Endodermal cell (in vitro differentiated cells): ENCODE measurements at regions not wholly inside any gene's neighbourhood (a gene's known extent, or its start where the extent isn't known, plus 50 kb on each side); places are given as distances from the start of the nearest gene placed in this dataset.

Source experiments
- DNase-seq: peaks from one replicate; pipeline ENCODE4 v3.0.0-alpha.2; 2017
- H3K27ac ChIP-seq: 2 replicates; pipeline ENCODE4 v1.5.1; 2013; ENCODE audit warnings: mild to moderate bottlenecking, low read depth, low read length, moderate library complexity
- H3K27me3 ChIP-seq: 2 replicates; pipeline ENCODE4 v1.6.1; 2013; ENCODE audit warnings: mild to moderate bottlenecking, low read length, moderate library complexity; ENCODE audit not compliant: insufficient read depth, control insufficient read depth, poor library complexity, severe bottlenecking
- H3K36me3 ChIP-seq: 2 replicates; pipeline ENCODE4 v1.7.0; 2013; ENCODE audit warnings: mild to moderate bottlenecking, low read length, moderate library complexity; ENCODE audit not compliant: control insufficient read depth, insufficient read depth
- H3K4me1 ChIP-seq: one replicate; pipeline ENCODE4 v1.7.0; 2013; ENCODE audit warnings: low read length; ENCODE audit not compliant: control insufficient read depth, insufficient read depth
- H3K4me3 ChIP-seq: 2 replicates; pipeline ENCODE4 v1.5.1; 2013; ENCODE audit warnings: mild to moderate bottlenecking, low read length, moderate library complexity
- H3K9ac ChIP-seq: 2 replicates; pipeline ENCODE4 v1.6.1; 2013; ENCODE audit warnings: mild to moderate bottlenecking, low read length, moderate library complexity; ENCODE audit not compliant: poor library complexity, severe bottlenecking; ENCODE audit errors: extremely low read depth
- H3K9me3 ChIP-seq: 2 replicates; pipeline ENCODE4 v1.6.1; 2013; ENCODE audit warnings: mild to moderate bottlenecking, low read length, moderate library complexity; ENCODE audit not compliant: control insufficient read depth
- H3K27ac Mint-ChIP-seq: 2 replicates; pipeline ENCODE4 v1.8.0; 2020; ENCODE audit warnings: mixed read lengths
- H3K27me3 Mint-ChIP-seq: 2 replicates; pipeline ENCODE4 v1.8.0; 2021; ENCODE audit warnings: mild to moderate bottlenecking, mixed read lengths; ENCODE audit not compliant: insufficient read depth
- H3K36me3 Mint-ChIP-seq: 2 replicates; pipeline ENCODE4 v1.8.0; 2020; ENCODE audit warnings: low read depth, mixed read lengths
- H3K4me1 Mint-ChIP-seq: 2 replicates; pipeline ENCODE4 v1.8.0; 2020; ENCODE audit warnings: mixed read lengths
- H3K4me3 Mint-ChIP-seq: 2 replicates; pipeline ENCODE4 v1.8.0; 2020; ENCODE audit warnings: mild to moderate bottlenecking, moderate library complexity, mixed read lengths
- H3K9me3 Mint-ChIP-seq: 2 replicates; pipeline ENCODE4 v1.8.0; 2020; ENCODE audit warnings: mild to moderate bottlenecking, mixed read lengths
- CTCF ChIP-seq: fragments of 200-600 bp; sonication (generic); conservative IDR thresholded peaks from 2 replicates; pipeline ENCODE4 v1.5.0; 2021; ENCODE audit warnings: antibody characterized with exemption, mild to moderate bottlenecking
- WGBS, 2 experiments: methylation state at CpG; one replicate each; pipeline versions ENCODE4 v1.1.5 to v1.1.7; 2013; ENCODE audit warnings: missing lambda C conversion rate in 2 of 2, mixed read lengths in 1 of 2; ENCODE audit not compliant: insufficient coverage in 1 of 2, insufficient read length in 1 of 2; 5-methylcytosine and 5-hydroxymethylcytosine counted together

- Mint-ChIP-seq H3K9me3 (no peaks in the 10 kb centered on the region), H3K27ac (no peak overlapping the region), H3K36me3 (no peaks in the 10 kb centered on the region), H3K27me3 (no peaks in the 10 kb centered on the region), H3K4me1 (peaks cover 5% of the 10 kb centered on the region), H3K4me3 (no peak overlapping the region)
- Histone ChIP-seq H3K36me3 (no peaks in the 10 kb centered on the region), H3K4me3 (no peak overlapping the region), H3K9me3 (no peaks in the 10 kb centered on the region), H3K9ac (no peak overlapping the region), H3K27ac (no peak overlapping the region), H3K27me3 (no peaks in the 10 kb centered on the region), H3K4me1 (no peaks in the 10 kb centered on the region)
- 100% methylated on average over 1 of the region's 1 CpG; no CpG with 5 or more reads in 1 of the 2 experiments for WGBS, 2 experiments
- no peak for DNase-seq
- no peak for TF ChIP-seq CTCF
These were observed 235.3 kb upstream of the MME start for GRCh38 chr3:154844863-154845262.

- WGBS, 2 experiments: 100% methylated on average over 1 of the region's 1 CpG; no CpG with 5 or more reads in 1 of the 2 experiments
- TF ChIP-seq CTCF: no peak
- Mint-ChIP-seq H3K36me3 (no peaks in the 10 kb centered on the region), H3K4me3 (no peak overlapping the region), H3K27me3 (no peaks in the 10 kb centered on the region), H3K4me1 (peaks cover 5% of the 10 kb centered on the region), H3K27ac (no peak overlapping the region), H3K9me3 (no peaks in the 10 kb centered on the region)
- H3K9ac ChIP-seq: no peak overlapping the region
- no peak overlapping the region for H3K27ac ChIP-seq
- H3K27me3 ChIP-seq: no peaks in the 10 kb centered on the region
- H3K4me3 ChIP-seq: no peak overlapping the region
- H3K4me1 ChIP-seq: no peaks in the 10 kb centered on the region
- H3K9me3 ChIP-seq: no peaks in the 10 kb centered on the region
- no peaks in the 10 kb centered on the region for H3K36me3 ChIP-seq
- no peak for DNase-seq
These were observed 236.5 kb upstream of the MME start for GRCh38 chr3:154843647-154844046.

- Mint-ChIP-seq H3K36me3 (no peaks in the 10 kb centered on the region), H3K27ac (no peak overlapping the region), H3K27me3 (no peaks in the 10 kb centered on the region), H3K4me3 (no peak overlapping the region), H3K4me1 (peaks cover 11% of the 10 kb centered on the region), H3K9me3 (no peaks in the 10 kb centered on the region)
- WGBS, 2 experiments: 94 to 100% methylated on average over 1 to 2 of the region's 2 CpGs
- no peak for DNase-seq
- no peak for TF ChIP-seq CTCF
- no peaks in the 10 kb centered on the region for H3K36me3 ChIP-seq
- H3K27me3 ChIP-seq: no peaks in the 10 kb centered on the region
- H3K9me3 ChIP-seq: no peaks in the 10 kb centered on the region
- no peak overlapping the region for H3K27ac ChIP-seq
- no peak overlapping the region for H3K4me3 ChIP-seq
- H3K9ac ChIP-seq: no peak overlapping the region
- no peaks in the 10 kb centered on the region for H3K4me1 ChIP-seq
These were observed 237.6 kb upstream of the MME start for GRCh38 chr3:154842536-154842935.
